Activated CD8-positive, alpha-beta T cell treated with anti-CD3 and anti-CD28 coated beads for 36 hours (primary cell): ENCODE measurements at regions not wholly inside any gene's neighbourhood (a gene's known extent, or its start where the extent isn't known, plus 50 kb on each side); places are given as distances from the start of the nearest gene placed in this dataset.

Source experiments
- ATAC-seq: fragments of 200-7000 bp; cut with Tn5 transposase; one replicate; pipeline ENCODE4 v1.10.0; 2021; ENCODE audit warnings: mild to moderate bottlenecking, moderate library complexity
- CTCF ChIA-PET: fragments of 350-600 bp; sonication (Branson Sonifier 250); formaldehyde crosslinking; loops from one replicate; lab custom pipeline; 2021; ENCODE audit warnings: antibody characterized with exemption; lab: Charles Lee
- POLR2A ChIA-PET: fragments of 350-600 bp; sonication (Branson Sonifier 250); formaldehyde crosslinking; loops from one replicate; lab custom pipeline; 2021; ENCODE audit warnings: antibody characterized with exemption; lab: Charles Lee
- DNase-seq: peaks from one replicate; pipeline ENCODE4 v3.0.0-alpha.2; 2020
- H3K27ac Mint-ChIP-seq: one replicate; pipeline ENCODE4 v1.8.0; 2021; ENCODE audit warnings: mild to moderate bottlenecking, mixed read lengths
- H3K27me3 Mint-ChIP-seq: one replicate; pipeline ENCODE4 v1.8.0; 2021; ENCODE audit warnings: mixed read lengths
- H3K36me3 Mint-ChIP-seq: one replicate; pipeline ENCODE4 v1.8.0; 2021; ENCODE audit warnings: low read depth, mixed read lengths
- H3K4me1 Mint-ChIP-seq: one replicate; pipeline ENCODE4 v1.8.0; 2021; ENCODE audit warnings: low read depth, mixed read lengths
- H3K4me3 Mint-ChIP-seq: one replicate; pipeline ENCODE4 v1.8.0; 2021; ENCODE audit warnings: mild to moderate bottlenecking, moderate library complexity, mixed read lengths
- H3K9me3 Mint-ChIP-seq: one replicate; pipeline ENCODE4 v1.8.0; 2021; ENCODE audit warnings: mixed read lengths
- CTCF ChIP-seq: fragments of 200-600 bp; IDR thresholded peaks from one replicate; pipeline ENCODE4 v1.8.0; 2022; ENCODE audit warnings: antibody characterized with exemption, mild to moderate bottlenecking
- intact Hi-C: fragments of 100-400 bp; cut with micrococcal nuclease; formaldehyde crosslinking; loops from one replicate; pipeline ENCODE4 v1.10.0; 2022

- ChIA-PET CTCF (no interaction called here), POLR2A (no interaction called here)
- intact Hi-C loops = no loop called here
- H3K4me1 Mint-ChIP-seq = peaks cover 5% of the 10 kb centered on the region
- no peaks in the 10 kb centered on the region for H3K27me3 Mint-ChIP-seq
- DNase-seq = no peak
- H3K27ac Mint-ChIP-seq = no peak overlapping the region
- no peak for ATAC-seq
- no peak for TF ChIP-seq CTCF
- no peaks in the 10 kb centered on the region for H3K36me3 Mint-ChIP-seq
- no peak overlapping the region for H3K4me3 Mint-ChIP-seq
- H3K9me3 Mint-ChIP-seq = peaks cover 4% of the 10 kb centered on the region
Measured at GRCh38 chr11:69397732-69398131, 83.7 kb upstream of the LINC01488 start.

GRCh38 chr11:69398529-69399492 lies 82.7 kb upstream of the LINC01488 start:
- Mint-ChIP-seq H3K27me3 (no peaks in the 10 kb centered on the region), H3K9me3 (peaks cover 8% of the 10 kb centered on the region), H3K27ac (no peak overlapping the region), H3K4me1 (peaks cover 5% of the 10 kb centered on the region), H3K4me3 (no peak overlapping the region), H3K36me3 (no peaks in the 10 kb centered on the region)
- TF ChIP-seq CTCF = no peak
- ChIA-PET POLR2A (no interaction called here), CTCF (no interaction called here)
- intact Hi-C loops = no loop called here
- no peak for ATAC-seq
- no peak for DNase-seq

DNA sequence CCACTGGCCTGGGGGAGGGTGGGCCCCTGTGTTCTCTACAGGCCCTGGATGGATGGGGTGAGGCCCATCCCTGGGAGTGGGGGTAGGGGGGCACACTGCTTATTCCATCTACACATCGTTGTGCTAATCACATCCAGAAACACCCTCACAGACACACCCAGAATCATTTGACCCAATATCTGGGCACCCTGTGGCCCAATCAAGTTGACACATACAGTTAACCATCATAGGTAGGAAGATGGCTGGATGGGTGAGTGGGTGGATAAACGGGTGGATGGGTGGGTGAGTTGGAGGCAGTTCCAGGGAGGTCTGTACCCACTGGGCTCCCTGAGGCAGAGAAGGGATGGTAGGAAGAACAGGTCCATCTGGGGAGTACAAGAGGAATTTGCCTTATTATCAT lies 81.3 kb upstream of the LINC01488 start:
- ATAC-seq = no peak
- CTCF ChIA-PET = no interaction called here
- intact Hi-C loops = no loop called here
- H3K9me3 Mint-ChIP-seq = peaks cover 8% of the 10 kb centered on the region
- POLR2A ChIA-PET = no interaction called here
- H3K4me3 Mint-ChIP-seq = no peak overlapping the region
- DNase-seq = no peak
- no peaks in the 10 kb centered on the region for H3K36me3 Mint-ChIP-seq
- no peak overlapping the region for H3K27ac Mint-ChIP-seq
- H3K27me3 Mint-ChIP-seq = no peaks in the 10 kb centered on the region
- H3K4me1 Mint-ChIP-seq = peaks cover 5% of the 10 kb centered on the region
- TF ChIP-seq CTCF = no peak

- intact Hi-C loops = no loop called here
- ATAC-seq (no peak), DNase-seq (no peak)
- Mint-ChIP-seq H3K27me3 (peaks cover 3% of the 10 kb centered on the region), H3K4me3 (no peak overlapping the region), H3K27ac (no peak overlapping the region), H3K9me3 (peaks cover 8% of the 10 kb centered on the region), H3K4me1 (peaks cover 5% of the 10 kb centered on the region), H3K36me3 (no peaks in the 10 kb centered on the region)
- CTCF ChIA-PET = no interaction called here
- no peak for TF ChIP-seq CTCF
- POLR2A ChIA-PET = no interaction called here
Measured at GRCh38 chr11:69400771-69401590, 80.5 kb upstream of the LINC01488 start.

DNA sequence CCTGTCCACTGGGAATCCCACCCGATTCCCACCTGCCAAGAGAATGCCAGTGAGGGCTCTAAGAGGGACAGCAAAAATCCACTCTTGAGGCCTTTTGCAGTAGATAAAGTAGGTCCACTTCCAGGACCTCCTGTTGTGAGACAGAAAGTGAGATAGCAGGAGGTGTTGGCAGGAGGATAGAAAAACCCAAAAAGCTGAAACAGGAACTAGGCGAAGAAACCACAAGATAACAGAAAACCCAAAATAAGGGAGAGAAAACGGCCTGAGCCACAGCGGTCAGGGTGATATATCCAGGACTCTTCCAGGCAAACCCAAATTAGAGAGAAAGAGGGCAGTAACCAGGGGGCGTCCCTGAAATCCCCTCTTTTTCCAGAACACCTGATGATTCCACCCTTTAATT lies 79.7 kb upstream of the LINC01488 start:
- DNase-seq = no peak
- H3K9me3 Mint-ChIP-seq = peaks cover 8% of the 10 kb centered on the region
- peaks cover 4% of the 10 kb centered on the region for H3K27me3 Mint-ChIP-seq
- intact Hi-C loops = no loop called here
- H3K4me1 Mint-ChIP-seq = peaks cover 5% of the 10 kb centered on the region
- H3K4me3 Mint-ChIP-seq = no peak overlapping the region
- ATAC-seq = no peak
- ChIA-PET CTCF (no interaction called here), POLR2A (no interaction called here)
- TF ChIP-seq CTCF = no peak
- H3K36me3 Mint-ChIP-seq = no peaks in the 10 kb centered on the region
- H3K27ac Mint-ChIP-seq = no peak overlapping the region
